SU-DHL-6 (cell line): ENCODE measurements at regions not wholly inside any gene's neighbourhood (a gene's known extent, or its start where the extent isn't known, plus 50 kb on each side); places are given as distances from the start of the nearest gene placed in this dataset.

ENCODE experiments used
- EZH2phosphoT487 ChIP-seq: fragments of 200-600 bp; sonication (generic), shearing (Covaris generic); conservative IDR thresholded peaks from 2 replicates; pipeline ENCODE4 v1.6.1; 2018; ENCODE audit warnings: mild to moderate bottlenecking, antibody characterized with exemption, low read length, moderate library complexity, mixed read lengths
- TF ChIP-seq, protein P1 (sequence below): fragments of 200-600 bp; sonication (generic); IDR thresholded peaks from one replicate; pipeline ENCODE4 v1.5.1; 2017; ENCODE audit warnings: antibody characterized with exemption, mild to moderate bottlenecking, low read length, moderate library complexity; ENCODE audit not compliant: insufficient read depth, poor library complexity, severe bottlenecking

DNA sequence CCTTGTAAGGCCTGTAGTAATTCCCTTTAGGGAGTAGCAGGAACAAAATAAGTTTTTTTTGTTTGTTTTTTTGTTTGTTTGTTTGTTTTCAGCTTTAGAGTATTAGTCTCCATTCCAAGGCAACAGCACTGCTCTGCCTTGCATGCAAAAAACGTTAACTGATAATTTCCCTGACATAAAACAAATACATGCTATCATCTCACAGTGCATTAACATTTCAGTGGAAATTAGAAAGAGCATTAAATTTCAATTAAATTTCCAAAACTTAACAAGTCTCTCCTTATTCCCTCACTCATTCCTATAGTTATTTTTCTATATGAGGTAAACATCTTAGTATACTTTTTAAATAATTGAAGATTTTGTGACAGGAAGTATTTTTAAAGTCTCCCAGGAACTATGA lies 378.4 kb upstream of the PCDH7 start:
- TF ChIP-seq, protein P1, sequence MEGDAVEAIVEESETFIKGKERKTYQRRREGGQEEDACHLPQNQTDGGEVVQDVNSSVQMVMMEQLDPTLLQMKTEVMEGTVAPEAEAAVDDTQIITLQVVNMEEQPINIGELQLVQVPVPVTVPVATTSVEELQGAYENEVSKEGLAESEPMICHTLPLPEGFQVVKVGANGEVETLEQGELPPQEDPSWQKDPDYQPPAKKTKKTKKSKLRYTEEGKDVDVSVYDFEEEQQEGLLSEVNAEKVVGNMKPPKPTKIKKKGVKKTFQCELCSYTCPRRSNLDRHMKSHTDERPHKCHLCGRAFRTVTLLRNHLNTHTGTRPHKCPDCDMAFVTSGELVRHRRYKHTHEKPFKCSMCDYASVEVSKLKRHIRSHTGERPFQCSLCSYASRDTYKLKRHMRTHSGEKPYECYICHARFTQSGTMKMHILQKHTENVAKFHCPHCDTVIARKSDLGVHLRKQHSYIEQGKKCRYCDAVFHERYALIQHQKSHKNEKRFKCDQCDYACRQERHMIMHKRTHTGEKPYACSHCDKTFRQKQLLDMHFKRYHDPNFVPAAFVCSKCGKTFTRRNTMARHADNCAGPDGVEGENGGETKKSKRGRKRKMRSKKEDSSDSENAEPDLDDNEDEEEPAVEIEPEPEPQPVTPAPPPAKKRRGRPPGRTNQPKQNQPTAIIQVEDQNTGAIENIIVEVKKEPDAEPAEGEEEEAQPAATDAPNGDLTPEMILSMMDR: no peak
- TF ChIP-seq EZH2phosphoT487: no peak
